NOMO-1 treated with DMSO at 0.1 percent for 48 hours (cell line): ENCODE measurements at regions not wholly inside any gene's neighbourhood (a gene's known extent, or its start where the extent isn't known, plus 50 kb on each side); places are given as distances from the start of the nearest gene placed in this dataset.
"Not testable (repeated sequence)": the region's sequence is repeated elsewhere in the genome, so short reads cannot be mapped to it uniquely, and the experiment has no call there.

ENCODE experiments used
- DNase-seq: peaks from one replicate; lab custom pipeline; 2025; ENCODE audit not compliant: unreplicated experiment; lab: John Stamatoyannopoulos, UW

DNA sequence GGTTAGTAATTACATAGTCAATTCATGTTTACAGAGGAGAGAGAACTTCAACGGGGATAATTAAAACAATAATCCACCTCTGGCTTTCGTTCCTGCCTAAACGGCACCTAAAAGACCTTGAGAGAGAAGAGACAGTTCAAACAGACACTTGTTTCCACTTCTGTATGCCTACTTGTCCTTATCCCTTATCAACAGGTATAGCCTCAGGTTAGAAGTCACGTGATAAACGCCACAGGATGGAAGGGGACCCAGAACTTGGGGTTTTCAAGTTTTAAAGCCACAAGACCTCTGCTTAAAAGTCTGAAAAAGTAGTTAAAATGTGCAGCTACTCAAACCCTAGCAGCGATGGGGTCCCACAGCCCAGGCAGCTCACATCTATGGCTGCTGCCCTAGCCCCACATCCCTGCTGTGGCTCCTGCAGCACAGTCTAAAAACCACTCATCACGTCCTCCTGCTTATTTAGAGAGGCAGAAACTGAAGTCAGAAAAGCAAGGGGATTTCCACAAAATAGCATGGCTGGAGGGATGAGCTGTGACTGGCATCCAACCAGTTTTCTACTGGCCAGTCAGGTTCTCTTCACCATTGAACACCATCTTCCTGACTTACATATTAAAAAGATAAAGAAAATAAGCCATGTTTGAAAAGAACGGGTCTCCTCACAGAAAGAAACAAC lies 51.2 kb upstream of the SEC16B start:
- no peak for DNase-seq

GRCh38 chr1:178021950-178022349 lies 52.1 kb upstream of the SEC16B start:
- no peak for DNase-seq

GRCh38 chr1:178023181-178023618 lies 53.3 kb upstream of the SEC16B start:
- DNase-seq, result no peak

- no peak for DNase-seq
Measured at GRCh38 chr1:178024504-178024903, 54.6 kb upstream of the SEC16B start.

- no peak for DNase-seq
Measured at GRCh38 chr1:178025613-178026356, 55.9 kb upstream of the SEC16B start.

GRCh38 chr1:178028841-178029481 lies 59.1 kb upstream of the SEC16B start:
- DNase-seq, result no peak

GRCh38 chr1:178030467-178030866 lies 60.6 kb upstream of the SEC16B start:
- no peak for DNase-seq

- peak; percentile 46 for DNase-seq
Measured at GRCh38 chr1:178031856-178032320, 62.0 kb upstream of the RASAL2 start.

GRCh38 chr1:178033019-178033418 lies 60.9 kb upstream of the RASAL2 start:
- no peak for DNase-seq

DNA sequence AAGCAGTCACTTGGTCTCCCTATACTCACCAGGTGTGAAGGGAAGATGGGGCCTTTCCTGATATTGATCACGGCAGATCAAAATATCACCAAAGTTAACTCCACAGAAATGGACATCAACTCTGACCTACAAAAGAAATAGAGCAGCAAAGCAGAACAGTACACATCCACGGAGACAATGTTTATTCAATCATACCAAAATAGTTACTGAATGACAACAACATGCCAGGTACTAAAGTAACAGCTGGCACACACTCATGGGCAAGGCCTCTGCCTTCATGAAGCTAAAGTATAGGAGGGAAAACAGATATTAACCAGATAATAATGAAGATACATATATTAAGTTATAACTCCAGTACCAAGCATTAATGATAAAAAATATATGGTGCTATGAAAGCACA lies 59.2 kb upstream of the RASAL2 start:
- DNase-seq, result no peak

GRCh38 chr1:178036090-178036489 lies 57.8 kb upstream of the RASAL2 start:
- DNase-seq, result no peak

DNA sequence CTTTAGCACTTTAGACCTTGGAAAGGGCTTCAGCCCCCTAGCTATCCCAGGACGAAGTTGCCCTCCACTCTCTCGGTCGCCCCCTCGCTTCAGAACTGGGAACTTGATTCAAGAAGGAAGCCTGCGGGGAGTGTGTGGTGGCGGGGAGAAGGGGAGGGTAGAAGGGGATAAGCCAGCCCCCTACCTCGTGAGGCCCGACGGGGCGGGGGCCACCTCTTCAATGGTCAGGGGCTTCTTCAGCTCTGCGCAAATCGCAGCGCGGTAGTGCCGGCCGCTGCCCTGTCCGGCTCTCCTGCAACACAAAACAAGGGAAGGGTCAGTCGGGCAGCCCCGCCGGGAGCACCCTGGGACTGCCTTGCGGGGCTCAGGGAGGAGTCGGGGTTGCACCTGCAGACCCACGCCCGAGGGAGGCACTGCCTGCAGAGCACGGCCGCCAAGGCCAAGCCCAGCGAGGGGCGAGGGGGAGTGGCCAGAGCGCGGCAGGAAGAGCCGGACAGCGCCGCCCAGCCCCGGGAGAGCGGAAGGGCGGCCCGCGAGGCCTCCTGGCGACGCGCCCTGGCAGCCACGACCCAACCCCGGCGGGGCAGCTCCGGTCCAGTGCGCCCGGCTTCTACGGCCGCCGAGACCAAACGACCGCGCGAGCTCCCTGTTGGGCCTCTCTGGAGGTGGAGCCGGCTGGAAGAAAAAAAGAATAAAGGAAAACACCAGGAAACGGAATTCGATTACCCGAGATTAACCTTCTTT lies 56.2 kb upstream of the RASAL2 start:
- DNase-seq, result peak; percentile 79

DNA sequence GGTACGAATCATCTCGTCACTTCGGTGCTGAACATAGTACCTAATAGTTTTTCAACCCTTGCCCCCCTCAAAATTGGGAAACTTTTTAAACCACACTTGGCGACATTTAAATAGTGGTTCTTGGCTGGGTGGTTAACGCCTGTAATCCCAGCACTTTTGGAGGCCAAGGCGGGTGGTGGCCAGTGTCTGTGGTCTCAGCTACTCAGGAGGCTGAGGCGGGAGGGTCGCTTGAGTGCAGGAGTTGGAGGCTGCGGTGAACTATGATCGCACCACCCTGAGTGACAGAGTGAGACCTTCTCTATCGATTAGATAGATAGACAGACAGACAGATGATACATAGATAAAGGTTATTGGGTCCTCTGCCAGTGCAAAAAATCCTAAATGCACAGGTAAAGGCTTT lies 55.5 kb upstream of the RASAL2 start:
- DNase-seq, result no peak

GRCh38 chr1:178039891-178040290 lies 54.0 kb upstream of the RASAL2 start:
- DNase-seq, result no peak

- not testable (repeated sequence) for DNase-seq
Measured at GRCh38 chr1:178043940-178044339, 50.0 kb upstream of the RASAL2 start.
